ENCODE measurements at regions not wholly inside any gene's neighbourhood (a gene's known extent, or its start where the extent isn't known, plus 50 kb on each side); places are given as distances from the start of the nearest gene placed in this dataset.

DNA sequence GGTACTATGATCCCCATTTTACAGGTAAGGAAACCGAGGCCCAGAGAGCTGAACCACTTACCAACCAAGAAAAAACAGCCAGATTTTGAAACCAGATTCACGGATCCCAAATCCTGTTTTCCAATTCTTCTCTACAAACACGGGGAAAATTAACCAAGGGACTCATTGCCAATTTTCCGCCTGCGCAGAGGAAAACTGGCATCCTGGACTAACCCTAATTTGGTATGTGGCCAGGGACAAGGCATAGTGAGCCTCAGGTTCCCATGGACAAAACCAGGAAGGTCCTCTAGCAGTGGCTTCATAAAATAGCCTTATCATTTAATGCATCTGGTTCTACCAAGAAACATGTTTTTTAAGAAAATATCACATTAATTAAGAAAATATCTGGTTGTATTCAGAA is 517.3 kb downstream of the MED13L start:
- no peak for DNase-seq (ENCODE audit: low spot score)

DNA sequence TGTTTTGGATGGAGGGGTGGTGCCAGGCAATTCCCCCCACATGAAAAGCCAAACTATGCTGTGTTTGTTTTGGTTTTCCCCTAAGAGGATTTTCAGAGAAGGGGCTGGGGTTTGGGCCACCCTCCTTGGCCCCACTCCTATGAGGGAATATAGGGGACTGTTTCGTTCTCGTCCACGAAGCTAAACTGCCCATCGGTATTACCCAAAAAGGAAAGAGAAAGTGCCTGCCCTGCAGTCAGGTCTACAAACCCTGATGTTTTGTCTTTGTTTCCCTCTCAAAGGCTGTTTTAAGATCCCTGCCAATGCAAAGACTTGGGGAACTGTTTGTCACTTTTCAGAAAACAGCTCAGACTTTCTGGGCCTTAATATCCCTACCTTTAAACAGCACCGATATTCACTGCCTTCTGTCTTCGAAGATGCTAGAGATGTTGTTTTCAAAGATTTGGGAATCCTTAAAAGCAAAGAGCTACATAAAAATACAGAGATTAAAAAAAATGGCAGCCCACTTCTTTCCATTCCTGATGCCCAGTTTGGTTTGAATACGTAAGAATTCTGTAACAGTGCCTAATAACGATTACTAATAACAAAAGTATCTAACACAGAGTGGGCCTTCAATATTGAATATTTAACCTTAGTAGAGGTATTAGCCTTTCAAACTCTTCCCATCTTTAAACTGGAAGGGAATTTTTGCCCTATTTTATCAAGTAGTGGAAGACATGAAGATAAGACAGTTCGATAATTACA is 518.4 kb downstream of the MED13L start:
- no peak for DNase-seq (ENCODE audit: low spot score)

DNA sequence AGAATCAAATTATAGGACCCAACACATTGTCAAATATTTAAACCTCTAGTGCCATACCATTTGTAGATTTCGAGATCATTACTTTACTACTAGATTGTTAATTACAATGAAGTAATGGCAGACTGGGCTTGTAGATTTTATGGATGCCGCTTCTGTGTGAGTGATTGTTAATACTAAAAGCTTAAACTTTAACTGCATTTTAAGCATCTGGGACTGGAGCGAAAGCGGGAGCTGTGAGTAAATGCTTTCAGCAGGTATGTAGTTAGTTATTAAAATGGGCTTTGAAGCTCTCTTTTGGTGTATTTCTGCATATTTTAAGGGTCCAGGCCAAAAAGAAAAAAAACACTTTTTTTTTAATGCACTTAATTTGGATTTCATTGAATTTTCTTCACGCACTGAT is 519.3 kb downstream of the MED13L start:
- no peak for DNase-seq (ENCODE audit: low spot score)

DNA sequence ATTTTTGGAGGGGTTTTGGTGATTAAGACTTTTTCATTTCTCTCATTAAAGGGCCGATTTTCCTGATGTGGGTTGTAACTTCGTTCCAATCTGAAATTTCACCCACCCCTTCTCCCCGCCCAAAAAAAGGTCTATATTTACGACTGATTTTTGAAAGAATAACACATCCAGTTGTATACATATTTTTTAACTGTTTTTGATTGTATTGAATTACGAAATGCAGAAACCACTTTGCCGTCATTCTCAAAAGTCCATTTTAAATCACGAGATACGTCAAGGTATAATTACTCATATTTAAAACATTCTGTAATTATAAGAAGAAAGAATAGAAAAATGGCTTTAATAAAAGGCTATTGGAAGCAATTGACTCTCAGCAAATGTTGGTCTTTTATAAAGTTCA is 520.7 kb downstream of the MED13L start:
- no peak for DNase-seq (ENCODE audit: low spot score)

DNA sequence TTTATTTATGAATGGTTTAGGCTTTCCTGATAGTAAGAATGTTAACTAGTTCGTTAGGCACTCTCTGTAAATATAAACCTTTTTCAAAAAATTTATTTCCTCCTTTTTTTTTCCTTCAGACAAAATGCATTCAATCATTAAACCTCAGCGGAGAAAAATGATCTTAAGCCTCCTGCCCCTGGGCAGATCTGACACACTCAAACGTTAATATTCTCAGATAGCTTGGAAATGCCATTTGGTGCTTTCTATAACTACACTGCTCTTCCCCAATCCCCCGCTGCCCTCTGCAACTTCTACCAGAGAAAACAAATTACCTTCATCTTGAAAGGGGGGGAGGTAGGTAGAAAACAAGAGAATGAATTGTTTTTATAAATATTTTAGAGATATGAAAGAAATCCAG is 521.2 kb downstream of the MED13L start:
- DNase-seq (ENCODE audit: low spot score): no peak

DNA sequence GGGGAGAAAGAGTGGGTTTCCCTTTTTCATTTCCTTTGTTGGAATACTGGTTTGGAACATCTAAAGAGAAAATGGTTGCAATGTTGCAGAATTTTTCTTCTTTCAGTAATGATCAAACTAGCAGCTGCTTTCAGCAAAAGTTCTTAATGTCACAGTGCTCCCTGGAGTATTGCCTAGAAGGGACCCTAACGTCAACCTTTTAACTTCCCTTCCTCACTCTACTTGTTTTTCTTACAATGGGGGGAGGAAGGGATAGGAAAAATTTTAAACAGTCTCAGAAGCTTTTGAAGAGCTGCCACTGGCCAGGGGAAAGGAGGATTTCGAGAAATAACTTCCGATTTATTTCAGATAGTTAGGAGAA is 521.8 kb downstream of the MED13L start:
- DNase-seq (ENCODE audit: low spot score): no peak

DNA sequence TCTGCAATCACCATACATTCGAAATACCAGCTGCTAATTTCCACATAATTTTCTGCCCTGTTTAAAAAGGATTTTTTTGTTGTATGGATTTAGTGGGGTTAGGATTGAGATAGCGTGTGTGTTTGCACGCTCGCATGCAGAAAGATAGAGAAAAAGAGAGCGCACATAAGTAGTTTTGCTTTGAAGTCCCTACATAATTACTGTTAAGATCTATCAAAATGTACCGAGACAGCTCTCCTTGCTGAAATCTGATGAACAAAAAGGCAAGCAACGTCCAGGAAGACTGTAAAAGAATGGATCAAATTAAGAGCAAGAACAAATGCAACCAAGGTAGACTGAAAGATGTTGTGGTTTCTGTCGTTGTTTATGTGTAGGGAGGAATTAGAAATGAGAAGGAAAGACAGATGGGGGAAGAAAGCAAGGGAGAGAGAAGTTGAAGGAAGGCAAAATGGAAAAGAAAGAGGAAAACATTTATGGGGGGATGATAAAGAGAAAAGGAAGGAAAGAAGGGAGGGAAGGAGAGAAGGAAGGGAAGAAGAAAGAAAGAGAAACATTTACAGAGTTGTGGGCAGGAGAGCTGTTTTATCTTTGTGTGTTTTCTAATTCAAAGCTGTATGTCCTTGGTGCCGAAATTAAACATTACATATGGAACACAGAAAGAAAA is 522.3 kb downstream of the MED13L start:
- DNase-seq (ENCODE audit: low spot score): no peak

DNA sequence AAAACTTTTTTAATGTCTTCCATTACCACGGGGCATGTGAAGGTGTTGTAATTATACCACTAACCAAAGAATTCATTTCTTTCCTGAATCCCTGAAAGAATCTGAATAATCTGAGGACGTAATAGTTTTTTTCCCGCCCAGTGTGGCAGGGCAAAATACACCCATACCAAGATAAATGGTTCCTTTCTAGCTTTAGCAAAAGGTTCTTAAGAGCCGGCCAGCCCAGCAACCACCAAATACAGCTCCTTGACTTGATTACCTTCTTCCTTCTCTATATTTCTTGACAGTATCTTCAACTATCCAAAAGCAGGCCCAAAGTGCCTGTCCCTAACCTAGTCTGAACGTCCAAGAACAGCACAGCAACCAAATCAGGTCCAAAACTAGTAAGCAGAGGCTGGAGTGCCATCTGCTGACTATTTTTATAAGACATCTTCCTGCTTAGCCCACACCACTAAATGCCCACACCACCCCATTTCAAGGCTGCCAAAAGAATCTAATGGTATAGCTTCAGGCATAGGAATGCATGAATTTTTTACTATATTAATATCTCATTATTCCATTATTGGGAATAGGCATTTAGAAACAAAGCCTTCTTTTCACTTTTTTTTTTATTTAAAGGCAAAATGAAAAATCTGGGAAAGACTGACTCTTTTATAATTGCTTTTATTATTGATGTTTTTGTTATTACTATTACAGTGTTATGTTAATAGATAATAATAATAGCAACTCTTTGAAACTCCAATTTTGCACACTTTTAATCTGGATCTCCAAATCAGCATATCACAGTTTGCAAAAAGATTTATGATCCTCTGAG is 524.4 kb downstream of the MED13L start:
- DNase-seq (ENCODE audit: low spot score): peak; percentile 82

DNA sequence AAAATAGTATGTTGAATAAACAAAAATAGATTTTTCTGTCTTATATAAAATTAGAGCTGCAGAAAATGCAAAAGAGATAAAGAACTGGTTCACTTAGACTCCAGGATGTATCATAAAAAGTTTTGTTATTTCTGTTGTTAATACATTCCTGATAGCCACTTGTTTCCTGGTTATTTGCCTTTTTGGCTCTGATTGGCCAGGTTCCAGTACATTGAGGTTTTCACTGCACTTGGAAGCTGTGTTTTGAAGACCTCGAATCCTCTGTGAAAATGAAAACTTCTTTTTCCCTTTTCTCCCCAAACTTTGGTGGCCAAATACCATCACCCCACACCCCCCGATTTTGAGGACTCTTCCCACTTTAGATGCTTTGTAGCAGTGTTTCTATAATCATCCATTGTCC is 525.3 kb downstream of the MED13L start:
- DNase-seq (ENCODE audit: low spot score): no peak

DNA sequence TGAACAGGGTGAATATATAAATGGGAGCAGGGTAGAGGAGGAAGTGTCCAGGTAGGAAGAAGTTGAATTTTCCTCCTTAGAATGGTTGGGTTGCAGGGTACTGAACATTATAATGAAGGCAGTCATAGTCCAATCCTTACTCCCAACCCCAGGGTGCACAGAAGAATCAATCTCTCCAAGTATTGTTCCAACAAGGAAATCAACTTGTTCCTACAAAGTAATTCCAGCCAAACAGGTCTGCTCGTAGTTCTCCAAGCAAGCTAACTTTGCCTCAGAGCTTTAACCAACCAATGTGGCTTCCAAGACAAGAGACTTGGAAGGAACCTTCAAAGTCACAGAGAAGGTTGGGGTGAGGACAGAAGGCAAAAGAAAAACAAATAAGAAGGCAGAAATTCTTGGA is 527.2 kb downstream of the MED13L start:
- DNase-seq (ENCODE audit: low spot score): no peak

DNA sequence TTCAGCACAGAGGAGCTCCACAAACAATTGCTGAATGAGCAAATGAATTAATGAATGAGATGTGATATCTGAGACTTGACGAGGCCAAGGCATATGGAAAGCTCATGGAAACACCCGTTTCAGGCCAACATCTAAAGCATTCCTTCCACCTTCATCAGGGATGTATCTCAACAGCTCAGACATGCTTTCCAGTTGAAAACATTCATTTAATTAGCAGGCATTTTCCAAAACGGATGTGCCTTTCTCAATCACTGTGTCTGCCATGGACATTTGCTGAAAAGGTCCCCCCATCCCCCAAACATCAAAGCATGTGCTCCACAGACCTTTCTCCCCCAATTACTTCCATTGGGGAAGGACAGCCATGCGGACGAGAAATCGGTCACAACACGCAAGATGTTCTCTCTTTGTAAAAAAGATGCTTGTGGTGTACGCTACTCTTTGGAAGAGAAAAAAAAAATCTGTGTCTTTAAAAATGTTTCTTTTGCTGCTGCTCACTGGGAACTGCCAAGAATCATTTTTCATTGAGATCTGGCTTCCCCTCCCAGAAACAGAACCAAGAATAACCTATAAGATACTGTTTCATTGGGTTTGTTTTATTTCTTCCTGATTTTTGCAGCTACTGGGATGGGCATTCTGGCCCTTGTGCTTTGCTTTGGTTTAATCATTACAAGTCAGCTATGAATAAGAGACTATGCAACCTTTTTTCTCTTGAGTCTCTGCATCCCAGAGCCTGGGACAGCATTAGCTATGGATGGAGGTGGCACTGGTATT is 528.2 kb downstream of the MED13L start:
- DNase-seq (ENCODE audit: low spot score): peak; percentile 38

DNA sequence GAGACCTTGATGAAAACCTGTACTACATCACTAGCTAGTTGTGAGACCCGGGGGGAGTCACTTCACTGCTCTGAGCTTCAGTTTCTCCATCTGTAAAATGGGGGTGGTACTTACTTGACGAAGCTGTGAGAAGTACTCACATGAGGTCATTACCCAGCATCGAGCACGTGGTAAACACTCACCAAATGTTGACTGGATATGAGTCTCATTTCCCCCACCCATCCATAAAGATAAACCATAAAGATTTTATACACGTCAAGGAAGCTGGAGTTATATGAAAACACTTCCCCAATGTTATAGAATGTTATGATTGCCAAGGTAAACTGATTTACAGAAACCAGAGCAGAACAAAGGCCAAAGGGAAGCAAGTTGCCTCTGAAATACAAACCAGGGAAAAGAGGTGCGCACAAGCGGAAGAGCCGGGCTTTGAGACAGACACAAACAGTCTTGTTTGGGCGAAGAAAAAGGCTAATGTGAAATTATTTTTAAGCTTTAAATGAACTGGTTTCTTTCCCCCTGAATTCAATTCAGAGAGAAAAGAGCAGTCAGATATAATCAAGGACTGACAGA is 536.8 kb downstream of the MED13L start:
- DNase-seq (ENCODE audit: low spot score): no peak

DNA sequence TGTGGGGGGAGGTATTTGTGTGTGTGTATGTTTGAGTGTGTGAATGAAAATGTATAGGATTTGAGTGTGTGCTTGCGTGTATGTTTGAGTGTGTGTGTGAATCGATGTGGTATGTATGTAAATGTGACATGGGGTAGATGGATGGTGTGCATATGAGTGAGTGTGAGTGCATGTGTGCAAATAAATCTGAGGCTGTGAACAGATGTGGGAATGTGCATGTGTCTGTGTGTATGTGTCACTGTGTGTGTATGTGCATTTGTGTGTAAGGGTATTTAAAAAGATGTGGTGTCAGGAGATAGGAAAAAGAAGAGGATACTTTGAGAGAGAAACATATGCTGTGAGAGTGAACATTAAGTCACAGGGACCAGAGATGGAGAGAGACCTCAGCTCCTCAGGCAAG is 539.6 kb downstream of the MED13L start:
- no peak for DNase-seq (ENCODE audit: low spot score)

DNA sequence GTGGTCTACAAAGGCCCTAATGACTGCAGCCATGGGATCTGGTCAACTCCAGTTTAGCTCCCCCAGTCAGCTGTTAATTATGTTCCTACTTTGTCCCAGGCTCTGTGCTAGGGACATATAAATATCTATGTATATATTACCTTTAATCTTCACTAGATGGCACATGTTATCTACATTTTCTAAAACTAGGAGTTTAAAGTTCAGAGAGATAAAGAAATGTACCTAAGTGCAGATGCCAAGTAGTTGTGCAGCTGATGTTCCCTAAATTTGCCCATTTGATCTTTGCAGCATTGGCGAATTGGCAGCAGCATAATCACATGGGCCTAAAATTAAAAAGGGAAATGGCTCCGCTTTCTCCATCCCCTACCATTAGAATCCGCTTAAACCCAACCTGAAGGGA is 541.1 kb downstream of the MED13L start:
- DNase-seq (ENCODE audit: low spot score): no peak

DNA sequence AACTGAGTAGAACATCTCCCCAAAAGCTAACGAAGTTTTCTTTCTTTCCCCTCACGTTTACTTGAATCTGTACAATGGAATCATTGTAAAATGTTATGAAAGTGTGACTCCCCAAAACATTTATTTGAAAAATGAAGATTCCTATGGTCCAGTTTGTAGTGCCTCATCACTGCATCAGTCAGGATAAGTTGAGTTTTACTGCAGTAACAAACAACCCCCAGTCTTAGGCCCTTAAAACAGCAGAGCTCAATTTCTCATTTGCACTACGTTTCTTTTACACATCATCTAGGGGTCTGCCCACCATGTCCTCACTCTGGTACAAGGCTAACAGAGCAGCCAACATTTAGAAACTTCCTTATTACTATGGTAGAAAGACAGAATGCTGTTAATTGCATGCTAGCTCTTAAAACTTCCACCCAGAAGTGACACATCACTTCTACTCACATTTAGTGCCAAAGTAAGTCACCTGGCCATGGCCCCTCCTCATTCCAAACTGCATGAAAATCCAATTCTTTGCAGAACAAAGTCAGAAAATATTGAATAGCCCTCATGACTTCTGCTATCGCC is 546.4 kb downstream of the MED13L start:
- no peak for DNase-seq (ENCODE audit: low spot score)

DNA sequence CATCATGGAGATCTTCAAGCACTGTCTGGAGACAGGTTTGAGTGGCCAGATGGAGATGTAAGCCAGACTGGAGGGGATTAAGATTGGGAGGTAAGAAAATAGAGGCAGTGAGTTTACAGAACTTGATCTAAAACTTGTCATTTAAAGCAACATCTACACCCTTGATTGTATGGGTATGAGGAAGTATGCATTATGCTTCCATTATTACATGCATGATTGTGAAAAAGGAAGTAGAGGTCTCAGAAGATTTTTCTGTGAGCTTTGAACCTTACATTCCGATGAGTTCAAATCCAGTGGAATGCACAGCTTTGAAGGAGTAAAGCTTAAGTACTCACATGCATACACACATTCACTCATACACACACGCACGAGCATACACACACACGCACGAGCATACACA is 550.8 kb downstream of the MED13L start:
- DNase-seq (ENCODE audit: low spot score): no peak

DNA sequence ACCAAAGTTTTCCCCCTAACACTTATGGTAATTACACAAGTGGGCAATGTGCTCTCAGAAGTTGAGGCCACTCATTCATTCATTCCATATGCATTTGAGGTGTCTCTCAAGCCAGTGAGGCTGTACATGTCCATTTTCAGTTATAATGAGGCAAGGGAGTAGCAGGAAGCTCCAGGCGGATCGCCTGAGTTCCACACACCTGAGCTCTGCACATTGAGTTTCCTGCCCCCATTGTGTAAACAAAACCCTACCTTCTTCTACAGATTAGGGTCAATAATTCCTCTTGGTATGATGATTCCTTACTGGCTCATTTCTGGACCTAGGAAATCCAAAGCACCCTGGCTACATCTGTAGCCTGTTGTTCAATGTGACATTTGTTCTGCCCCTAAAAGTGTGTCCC is 555.3 kb downstream of the MED13L start:
- no peak for DNase-seq (ENCODE audit: low spot score)

DNA sequence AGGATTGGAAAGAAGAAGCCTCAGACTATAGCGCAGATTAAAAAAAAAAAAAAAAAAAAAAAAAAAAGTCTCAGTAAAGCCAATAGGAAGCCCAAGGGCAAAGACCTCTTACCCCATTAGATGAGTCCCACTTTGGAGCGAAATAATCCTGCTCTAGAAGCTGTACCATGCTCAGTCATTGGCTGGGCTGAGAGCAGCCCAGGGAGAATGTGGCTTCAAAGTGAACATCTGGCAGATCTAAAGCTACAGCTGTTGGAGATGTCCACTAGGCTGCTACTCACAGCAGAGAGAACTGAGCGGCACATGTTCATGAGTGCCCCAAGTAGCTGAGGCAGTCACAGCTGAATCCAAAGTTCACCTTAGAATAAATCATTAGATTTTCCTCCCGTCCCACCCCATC is 560.9 kb downstream of the MED13L start:
- no peak for DNase-seq (ENCODE audit: low spot score)

DNA sequence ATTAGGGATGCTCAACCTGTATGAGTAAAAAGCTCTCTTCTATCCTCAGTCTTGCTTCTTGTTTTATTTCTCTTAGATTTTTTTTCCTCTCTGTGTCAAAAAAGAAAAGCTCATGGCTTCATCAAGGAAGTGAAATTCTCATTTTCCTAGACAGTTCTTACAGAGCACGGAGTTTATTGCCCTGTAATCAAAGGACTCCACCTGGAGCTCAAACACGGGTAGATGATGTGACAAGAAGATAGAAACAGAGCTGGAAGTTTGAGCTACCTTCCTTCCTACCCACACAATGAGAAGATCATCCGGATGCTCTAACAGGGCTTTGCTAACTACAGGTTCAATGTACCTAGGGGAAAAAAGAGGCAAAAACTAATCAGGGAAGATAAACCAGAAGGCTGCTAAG is 564.8 kb downstream of the MED13L start:
- DNase-seq (ENCODE audit: low spot score): no peak

DNA sequence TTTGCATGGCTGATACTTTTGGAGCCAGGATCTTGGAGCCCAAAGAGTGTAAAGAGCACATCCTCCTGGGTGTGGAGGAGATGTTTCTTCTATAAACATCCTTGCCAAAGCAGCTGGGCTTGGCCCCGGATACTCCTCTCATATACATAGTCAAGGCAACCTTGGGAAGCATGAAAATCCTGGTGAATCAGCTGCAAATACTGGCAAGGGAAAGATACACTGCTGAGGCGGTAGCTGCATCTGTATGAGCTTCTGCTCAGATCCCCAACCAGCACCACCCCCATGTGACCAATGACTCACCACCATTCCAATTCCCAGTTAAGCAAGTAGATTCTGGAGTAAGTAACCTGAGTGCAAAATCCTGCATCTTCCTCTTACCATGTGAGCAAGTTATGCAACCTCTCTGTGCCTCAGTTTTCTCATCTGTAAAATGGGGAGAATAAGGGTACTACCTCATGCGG is 567.4 kb downstream of the MED13L start:
- peak; percentile 52 for DNase-seq (ENCODE audit: low spot score)

DNA sequence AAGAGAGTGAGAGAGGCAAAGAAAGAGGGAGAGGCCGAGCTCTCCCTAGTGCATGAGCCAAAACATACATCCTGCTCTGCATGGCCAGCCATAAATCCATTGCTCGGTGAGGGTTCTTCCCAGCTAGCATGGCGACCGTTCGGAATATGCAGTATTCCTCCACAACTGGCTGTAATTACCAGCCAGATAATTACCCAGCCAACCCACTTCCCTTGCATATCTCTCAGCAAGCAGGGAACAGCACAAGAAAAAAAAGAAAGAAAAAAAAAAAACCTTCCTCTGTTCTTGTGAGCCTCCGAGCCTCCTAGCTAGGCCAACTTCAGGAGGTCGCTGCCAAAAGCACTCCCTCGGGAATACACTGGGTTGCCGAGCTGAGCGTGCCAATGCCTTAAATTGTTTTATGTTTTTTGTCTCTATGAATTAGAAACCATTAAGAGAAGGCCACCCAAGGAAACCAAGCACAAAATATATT is 567.9 kb downstream of the MED13L start:
- DNase-seq (ENCODE audit: low spot score): no peak

DNA sequence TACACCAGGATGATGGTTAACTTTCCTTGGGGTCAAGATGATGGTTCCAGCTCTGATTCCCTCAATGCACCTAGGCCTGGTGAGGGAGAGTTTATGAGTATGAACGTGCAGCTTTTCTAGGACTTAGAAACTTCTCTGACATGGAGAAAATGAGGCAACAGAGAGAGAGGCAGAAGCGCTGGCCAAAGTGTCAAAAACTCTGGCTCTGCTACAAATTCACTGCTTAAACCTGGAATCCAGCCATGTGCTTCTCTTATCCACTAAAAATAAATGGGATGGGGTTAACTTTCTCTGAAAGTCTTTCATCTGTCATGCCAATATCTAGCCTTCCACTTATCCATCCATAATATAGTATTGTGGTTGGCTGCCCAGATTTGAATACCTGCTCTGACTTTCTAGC is 568.7 kb downstream of the MED13L start:
- DNase-seq (ENCODE audit: low spot score): no peak

Data from AG20443 (cell line).